Right renal pelvis (tissue), 4 donors: ENCODE measurements at regions not wholly inside any gene's neighbourhood (a gene's known extent, or its start where the extent isn't known, plus 50 kb on each side); places are given as distances from the start of the nearest gene placed in this dataset.

Experiments used
- DNase-seq, 4 donors: peaks; one replicate each; pipeline ENCODE4 v3.0.0-alpha.2; 2013; ENCODE audit warnings: low read depth in 4 of 4, low spot score in 3 of 4, missing footprints in 1 of 4

DNA sequence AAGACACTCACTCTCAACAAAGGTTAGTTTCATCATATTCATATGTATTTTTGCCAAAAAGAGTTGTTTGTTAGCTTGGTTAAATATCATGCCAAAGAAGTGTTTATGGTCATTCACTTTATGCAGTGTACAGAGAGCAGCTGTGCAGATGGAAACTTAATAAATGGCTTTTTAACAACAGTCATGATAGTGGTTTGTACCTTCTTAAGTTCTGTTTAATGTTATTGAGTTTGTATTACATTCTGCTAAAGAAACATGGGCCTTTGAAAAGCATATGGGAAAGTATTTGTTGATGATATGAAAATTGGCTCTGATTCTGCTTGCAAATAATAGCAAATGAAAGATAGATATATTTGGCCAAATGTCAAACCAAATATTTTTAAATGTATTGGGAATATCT lies 607.3 kb downstream of the NCAM2 start:
- DNase-seq = no peak

DNA sequence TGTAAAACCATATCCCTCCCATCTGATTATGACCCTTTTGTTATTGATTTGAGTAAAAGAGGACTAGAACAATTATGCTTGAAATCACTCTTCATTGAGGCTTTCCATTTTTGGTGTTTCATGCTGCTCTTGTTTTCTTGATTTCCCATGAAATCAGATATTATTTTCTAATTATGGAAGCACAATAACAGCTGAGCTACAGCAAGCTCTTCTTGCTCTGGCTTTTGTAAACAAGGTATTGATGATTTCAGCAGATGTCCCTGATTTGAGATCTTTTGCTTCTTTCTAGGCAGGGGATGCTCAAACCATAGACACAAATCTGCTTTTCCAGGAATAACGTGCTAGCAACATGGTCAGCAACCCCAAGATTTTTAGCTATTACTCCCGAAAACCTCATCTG lies 607.8 kb downstream of the NCAM2 start:
- no peak for DNase-seq

DNA sequence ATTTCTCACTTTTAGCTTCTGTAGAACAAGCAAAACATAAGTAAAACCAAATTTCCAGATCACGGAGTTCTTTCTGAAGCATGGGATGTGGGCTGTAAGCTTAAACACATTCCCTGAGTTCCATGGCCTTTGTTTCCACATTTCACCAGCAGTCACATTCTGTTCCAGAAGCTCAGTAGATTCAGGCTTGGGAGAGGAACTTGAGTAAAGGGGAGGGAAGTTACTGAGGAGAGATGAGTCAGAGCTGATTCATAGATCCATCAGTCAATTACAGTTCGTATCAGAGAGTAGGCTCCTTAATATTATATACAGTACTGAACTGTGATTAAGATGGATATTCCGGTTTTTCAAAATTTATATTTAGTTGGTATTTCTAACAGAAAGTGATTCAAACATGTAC lies 614.3 kb downstream of the NCAM2 start:
- no peak for DNase-seq

DNA sequence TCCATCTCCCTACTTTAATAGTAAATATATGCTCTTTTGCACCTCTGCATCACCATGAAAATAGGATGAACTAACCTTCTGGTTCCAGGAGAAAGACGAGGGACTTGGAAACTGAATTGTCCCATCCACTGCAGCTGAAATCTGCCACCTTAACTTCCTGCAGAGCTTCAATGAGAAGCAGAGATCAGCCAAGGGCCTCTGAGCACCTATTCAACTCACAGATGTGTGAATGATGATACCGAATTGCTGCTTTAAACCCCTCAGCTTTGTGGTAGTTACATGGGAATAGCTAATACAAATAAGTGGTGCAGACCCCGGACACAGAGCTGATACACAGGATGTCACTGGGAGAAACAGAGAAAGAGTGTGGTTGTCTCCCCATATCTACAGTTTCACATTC lies 616.8 kb downstream of the NCAM2 start:
- DNase-seq = no peak

DNA sequence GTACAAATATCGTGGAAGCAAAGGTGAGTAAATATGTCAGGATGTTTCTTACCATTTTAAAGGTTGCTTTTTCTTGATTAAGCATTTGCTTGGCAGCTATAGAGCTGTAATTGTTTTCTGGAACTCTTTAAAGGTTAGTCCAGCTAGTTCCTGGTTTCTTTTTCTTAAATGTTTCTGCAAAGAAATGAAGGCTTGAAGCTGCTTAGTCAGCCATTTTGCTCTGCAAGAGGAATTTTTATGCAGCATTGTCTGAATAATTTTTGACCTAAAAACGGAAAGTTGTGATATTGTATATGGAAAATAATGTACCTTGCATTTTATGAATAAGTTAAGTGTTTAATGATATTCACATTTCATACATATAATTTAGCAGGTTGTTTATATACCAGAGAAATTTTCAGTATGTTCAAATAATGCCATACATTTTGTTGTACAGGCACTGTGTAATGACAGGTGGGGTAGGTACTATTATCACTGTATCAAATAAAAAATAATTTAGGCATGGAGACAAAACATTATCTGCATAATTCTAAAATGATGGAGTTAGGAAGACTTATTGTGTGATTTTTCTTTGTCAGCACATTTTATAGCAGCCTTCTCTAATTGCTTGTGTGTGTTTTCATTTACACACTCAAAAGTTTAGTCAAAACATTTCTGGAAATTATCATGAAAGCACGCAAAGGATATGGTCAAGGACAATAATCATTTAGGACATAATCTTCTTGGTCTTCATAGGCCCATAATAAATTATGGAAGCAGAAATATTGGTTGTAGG lies 624.4 kb downstream of the NCAM2 start:
- DNase-seq = no peak

DNA sequence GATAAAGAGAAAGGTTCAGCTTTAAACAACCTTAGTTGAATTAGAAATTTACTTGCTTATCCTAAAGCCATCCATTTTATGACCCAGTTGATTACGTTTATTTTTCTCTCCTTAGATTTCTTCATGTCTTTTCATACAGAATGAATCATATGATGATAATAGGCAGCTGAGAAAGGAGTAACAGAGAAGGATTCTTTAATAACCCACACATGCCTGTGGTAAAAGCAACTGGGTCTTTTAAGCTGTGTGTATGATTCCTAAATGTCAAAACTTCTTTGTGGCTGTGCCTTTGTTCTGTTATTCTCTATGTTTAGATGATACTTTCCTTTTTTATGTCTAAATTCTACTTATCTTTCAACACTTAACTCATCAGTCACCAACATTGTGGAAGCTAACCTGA lies 626.5 kb downstream of the NCAM2 start:
- DNase-seq = no peak

DNA sequence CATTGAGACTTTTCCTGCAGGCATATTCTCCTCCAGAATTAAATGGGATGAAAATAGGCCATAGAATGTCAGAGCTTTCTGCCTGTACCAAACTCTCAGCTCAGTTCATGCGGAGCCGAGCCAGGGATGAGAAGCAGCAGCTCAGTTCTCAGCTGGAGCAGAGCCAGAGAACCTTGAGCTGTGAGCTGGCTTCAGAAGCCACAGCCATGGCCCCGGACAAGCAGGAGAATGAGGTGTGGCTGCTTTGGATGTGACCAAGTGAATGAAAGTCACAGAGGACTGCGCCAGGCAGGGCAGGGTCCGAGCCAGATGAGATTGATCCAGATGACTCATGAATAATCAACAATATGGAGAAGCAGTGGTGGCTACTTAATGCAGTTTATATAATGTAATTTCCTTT lies 633.8 kb downstream of the NCAM2 start:
- DNase-seq = no peak

DNA sequence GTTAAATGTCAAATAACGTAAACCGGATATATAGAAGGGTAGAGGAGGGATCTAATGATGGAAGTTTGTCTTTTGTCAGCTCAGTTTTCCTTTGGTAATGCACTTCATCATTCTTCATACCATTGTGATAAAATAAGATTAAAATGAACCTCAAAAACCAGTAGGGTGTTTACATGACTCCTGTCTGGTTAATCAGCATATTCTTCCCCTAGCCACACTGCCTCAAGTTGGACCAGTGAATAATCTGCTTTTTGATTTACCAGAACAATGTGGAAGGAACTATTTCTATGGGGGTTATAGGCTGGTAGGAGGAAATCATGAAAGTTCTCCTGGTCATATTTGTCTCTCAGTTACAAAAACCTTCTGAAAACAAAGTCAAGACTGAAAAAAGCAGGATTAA lies 634.7 kb downstream of the NCAM2 start:
- DNase-seq = no peak

DNA sequence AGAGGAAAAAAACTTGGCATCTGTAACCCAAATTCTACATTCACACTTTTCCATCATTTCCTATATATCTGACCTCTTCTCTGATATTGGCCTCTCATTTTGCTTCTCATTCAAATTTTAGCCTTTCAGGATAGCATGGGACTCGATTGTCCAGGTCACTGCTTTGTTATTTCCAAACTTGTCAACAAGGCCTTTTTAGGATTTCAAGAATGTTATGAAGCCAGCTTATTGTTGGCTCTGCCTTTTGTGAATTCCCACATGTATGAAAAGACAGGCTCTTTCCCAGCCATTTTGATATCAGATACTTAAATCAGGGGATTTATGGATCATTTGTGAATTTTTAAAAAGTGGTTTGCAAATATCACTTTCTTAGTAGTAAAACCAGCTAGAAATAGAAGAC lies 663.5 kb downstream of the NCAM2 start:
- DNase-seq = no peak

DNA sequence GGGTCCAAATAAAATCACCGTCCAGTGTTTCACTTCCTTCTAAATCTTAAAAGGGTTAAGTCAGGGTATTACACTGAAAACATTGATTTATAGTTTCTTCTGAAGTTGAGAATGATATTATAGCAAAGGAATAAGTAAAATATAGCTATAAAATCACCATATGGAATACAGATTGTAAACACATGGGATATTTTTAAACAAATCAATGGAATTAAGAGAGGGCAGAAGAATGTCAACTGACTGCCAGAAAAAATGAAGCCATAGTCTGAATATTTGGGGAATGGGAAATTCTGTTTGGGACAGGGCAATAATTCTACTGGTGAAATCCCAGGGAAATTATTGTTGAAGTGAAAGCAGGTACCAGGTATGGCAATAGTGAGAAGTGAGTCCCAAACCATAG lies 664.6 kb downstream of the NCAM2 start:
- DNase-seq = no peak

DNA sequence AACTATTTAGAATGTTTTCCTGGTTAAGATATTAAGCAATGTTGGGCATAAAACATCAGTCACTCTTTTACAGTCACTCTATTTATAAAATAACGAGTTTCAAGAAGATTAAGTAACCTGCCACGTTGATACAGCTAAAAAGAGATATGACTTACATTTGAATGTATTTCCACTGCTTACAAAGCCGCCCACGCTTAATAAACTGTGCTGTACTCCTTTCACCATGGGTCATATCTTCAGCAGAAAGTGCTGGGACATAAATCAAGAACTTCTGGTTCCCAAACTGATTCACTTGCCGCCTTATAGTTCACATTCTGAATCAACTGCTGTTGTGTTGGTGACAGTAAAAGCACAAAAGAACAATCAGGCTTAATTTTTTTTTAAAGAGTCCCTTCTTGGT lies 666.7 kb downstream of the NCAM2 start:
- no peak for DNase-seq

DNA sequence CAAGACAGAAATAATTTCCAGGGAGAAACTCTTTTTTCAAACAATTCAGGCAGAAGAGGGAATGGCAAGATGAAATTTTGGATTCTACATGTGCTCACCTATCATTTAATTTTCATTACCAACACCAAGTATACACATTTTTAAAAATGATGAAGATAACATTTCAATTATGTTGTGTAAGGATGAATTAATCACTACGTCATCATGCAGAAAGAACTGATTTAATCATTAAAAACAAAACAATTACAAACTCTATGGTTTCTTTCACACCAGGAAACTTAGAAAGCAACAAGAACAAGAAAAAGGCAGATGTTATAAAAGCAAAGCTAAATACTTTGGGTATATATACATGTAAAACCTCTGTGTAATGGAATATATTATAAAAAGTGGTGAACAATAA lies 668.5 kb downstream of the NCAM2 start:
- no peak for DNase-seq

DNA sequence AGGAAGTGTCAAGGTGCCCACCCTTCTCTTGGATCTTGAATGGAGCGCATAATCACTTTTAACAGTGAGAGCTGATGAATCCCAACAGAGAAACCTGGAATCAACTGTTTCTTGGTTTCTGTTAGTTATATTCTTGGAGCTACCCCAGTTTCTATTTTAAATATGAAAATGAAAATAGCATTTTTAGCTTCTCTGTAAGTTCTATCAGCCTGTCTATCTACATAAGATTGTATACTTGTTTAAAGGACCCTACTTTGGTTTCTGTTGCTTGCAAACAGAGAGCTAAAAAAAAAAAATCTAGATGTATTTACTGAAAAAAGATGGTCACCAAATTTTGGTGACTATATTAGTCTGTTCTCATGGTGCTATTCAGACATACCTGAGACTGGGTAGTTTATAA lies 670.0 kb downstream of the NCAM2 start:
- DNase-seq = no peak

DNA sequence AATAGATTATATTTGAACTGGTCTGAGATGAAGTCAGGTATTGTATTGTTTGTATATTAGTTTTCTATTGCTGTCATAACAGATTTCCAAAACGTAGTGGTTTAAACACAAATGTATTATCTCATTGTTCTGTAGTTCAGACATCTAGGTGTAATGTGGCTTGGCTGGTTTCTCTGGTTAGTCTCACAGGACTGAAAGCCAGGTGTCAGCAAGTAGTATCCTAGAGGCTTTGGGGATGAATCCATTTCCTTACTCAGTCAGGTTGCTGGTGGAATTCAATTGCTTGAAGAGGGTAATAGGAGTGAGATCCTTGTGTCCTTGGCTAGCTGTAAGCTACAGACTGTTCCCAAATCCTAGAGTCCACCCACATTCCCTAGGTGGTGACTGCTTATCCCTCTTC lies 675.8 kb downstream of the NCAM2 start:
- no peak for DNase-seq

DNA sequence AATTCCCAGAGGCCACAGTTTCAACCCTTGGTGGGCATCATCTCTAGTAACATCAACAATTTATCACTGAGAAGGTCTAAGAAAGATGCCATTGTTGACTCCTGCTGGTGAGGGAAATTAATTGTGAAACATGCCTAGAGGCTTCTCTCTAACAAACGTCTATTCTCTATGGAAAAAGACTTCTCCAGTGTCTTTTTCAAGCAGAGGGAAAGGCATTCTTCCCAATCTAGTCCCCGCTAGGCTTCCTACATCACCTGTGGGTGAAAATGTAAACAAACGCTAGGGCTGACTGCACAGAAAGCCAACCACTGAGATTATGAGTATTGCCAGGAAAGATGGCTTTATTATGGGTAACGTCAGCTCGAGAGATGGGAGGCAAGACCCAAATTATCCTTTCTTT lies 677.4 kb downstream of the NCAM2 start:
- DNase-seq = no peak

DNA sequence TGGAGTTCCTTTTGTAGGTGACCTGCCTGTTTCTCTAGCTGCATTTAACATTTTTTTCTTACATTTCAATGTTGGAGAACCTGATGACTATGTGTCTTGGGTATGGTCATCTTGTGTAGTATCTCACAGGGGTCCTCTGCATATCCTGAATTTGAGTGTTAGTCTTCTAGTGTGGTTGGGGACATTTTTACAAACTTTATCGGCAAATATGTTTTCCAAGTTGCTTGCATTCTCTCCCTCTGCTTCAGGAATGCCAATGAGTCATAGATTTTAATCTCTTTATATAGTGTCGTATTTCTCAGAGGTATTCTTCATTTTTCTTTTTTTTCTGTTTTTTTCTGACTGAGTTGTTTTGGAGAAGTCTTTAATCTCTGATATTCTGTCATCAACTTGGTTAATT lies 684.0 kb downstream of the NCAM2 start:
- no peak for DNase-seq

DNA sequence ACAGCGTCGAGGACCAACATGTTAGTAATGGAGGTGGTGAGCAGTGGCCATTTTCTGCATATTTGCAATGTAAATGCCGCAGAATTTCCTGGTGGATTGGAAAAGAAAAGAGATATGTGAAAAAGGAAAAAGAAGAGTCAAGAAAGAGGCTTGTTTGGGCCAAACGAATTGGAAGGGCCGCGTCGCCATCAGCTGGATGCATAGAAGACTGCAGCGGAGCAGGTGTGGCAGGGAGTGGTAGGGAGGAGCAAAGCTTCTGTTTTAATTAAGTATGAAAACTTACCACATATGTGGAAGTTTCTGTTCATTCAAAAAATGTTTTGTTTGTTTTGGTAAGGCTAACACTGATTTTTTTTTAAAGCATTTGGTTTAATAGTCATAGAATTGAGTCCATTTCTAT lies 690.7 kb downstream of the NCAM2 start:
- no peak for DNase-seq

DNA sequence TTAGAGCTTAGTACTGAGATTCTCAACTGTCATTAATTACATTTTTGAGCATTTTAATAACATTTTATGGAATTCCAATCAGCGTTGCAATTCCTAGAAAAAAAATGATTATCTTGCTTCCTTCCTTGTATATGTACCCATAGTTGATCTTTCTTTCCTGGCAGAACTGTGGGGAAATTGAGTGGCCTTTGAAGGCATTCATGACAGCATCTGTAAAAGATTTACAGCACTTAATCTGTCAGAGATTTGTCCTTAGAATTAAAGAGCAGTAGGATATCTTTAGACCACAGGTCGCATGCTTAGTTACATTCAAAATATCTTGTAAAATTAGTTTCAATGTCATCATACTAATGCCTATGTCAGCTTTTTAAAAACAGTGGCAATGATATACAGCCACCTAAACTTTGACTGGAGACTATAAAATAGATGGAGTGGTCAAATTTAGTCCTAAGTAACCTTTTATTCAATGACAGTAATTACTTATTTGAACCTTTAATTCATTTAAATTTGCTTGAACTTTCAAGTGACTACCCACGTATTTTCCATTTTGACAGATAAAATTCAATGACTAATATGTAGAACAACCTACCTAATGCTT lies 692.0 kb downstream of the NCAM2 start:
- no peak for DNase-seq

DNA sequence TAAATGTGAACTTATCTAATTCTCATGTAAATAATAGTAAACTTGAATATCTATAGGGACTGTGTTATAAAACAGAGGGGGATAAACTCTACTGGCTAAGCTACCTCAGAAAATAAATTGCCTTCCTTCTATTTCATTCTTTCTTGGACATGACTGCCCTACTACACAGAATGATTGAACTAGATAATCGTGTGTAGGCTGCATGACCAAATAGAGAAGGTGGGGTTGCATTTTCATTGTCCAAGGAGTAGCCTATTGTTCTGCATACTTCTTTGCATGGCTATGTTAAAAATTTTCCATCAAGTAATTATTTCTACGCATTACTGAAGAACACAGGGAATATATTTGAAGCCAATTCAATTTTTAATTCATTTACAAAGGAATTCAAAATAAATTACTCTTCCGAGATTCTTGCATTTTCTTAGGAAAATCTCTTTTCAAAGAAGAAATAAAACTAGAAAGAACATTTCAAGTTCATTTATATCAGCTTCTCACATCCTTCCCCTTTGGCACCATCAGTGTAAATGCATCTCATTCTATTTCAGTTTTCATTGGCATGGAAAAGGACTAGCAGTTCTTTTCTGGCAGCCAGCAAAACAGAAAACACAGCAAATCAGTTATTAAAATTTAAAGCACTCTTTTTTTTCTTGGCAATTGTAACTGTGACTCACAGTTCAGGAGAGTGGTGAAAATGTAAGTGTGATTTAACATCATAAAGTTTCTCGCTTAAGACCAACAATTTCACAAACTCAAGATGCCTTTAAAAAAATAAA lies 714.7 kb downstream of the NCAM2 start:
- DNase-seq = no peak

DNA sequence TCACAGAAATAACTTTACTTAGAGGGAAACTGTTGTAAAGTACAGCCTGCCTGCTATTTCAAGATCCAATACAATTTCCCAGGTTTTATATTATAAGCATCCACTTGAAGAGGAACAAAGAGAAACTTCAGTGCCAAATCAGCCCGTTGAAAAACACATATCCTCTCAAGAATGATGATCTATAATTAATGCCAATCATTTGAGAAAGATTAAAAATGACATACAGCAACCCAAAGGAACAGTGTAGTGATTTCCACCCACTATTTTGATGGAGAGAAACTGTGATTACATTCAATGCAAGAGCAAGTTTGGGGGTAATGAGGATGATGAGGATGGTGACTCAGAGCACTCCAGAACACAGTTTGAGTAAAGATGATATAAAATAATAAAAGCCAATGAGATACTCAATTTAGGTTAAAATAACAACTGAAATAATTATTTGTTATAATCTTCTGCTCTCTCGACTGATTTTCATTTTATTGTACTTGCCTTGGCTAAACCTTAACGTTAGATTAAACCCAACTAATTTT lies 715.5 kb downstream of the NCAM2 start:
- no peak for DNase-seq

DNA sequence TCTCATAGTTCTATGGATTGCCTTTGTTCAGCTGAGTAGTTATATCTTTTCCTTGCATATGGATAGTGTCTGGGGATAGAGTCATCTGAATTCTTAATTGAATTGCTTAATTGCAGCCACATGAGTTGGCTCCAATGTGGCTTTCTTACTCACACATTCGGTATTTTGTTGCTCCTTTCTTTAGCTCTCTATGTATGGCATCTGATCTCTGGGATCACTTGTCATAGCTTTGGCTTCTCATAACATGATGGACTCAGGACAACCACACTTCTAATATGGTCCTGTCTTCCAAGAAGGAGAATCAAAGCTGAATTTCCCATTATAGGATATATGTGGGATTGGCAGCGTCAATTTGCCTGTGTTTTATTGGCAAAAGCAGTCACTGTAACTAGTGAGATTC lies 716.2 kb downstream of the NCAM2 start:
- no peak for DNase-seq
